Fibroblast of lung (primary cell): ENCODE measurements at regions not wholly inside any gene's neighbourhood (a gene's known extent, or its start where the extent isn't known, plus 50 kb on each side); places are given as distances from the start of the nearest gene placed in this dataset.

Experiments used
- DNase-seq, 2 donors: peaks; one replicate each; pipeline versions ENCODE4 v3.0.0 to v3.0.0-alpha.2; 2010; ENCODE audit warnings: low read depth in 2 of 2
- H2AFZ ChIP-seq: 2 replicates; pipeline ENCODE4 v1.5.1; 2012; ENCODE audit warnings: low read length, control low read depth, inconsistent platforms
- H3K27ac ChIP-seq: 2 replicates; pipeline ENCODE4 v1.5.1; 2011; ENCODE audit warnings: low read length, control low read depth; ENCODE audit not compliant: insufficient read depth
- H3K27me3 ChIP-seq: 2 replicates; pipeline ENCODE4 v1.5.1; 2011; ENCODE audit warnings: mild to moderate bottlenecking, low read length; ENCODE audit not compliant: control insufficient read depth, insufficient read depth
- H3K36me3 ChIP-seq: 2 replicates; pipeline ENCODE4 v1.5.1; 2011; ENCODE audit warnings: low read length; ENCODE audit not compliant: control insufficient read depth, insufficient read depth
- H3K4me1 ChIP-seq: 2 replicates; pipeline ENCODE4 v1.5.1; 2011; ENCODE audit warnings: low read length; ENCODE audit not compliant: control insufficient read depth, insufficient read depth; ENCODE audit errors: extremely low read depth
- H3K4me2 ChIP-seq: 2 replicates; pipeline ENCODE4 v1.5.1; 2011; ENCODE audit warnings: low read length, control low read depth; ENCODE audit not compliant: insufficient read depth; ENCODE audit errors: extremely low read depth
- H3K4me3 ChIP-seq, 4 experiments: fragments of 200-600 bp in 1 of 4; sonication (generic) in 1 of 4; replicated peaks in 1 of 4; 2 replicates each; pipeline ENCODE4 v1.5.1; 2011 to 2016; ENCODE audit warnings: low read length in 4 of 4, low read depth in 3 of 4, mild to moderate bottlenecking in 3 of 4, control low read depth in 2 of 4, inconsistent platforms in 1 of 4, mixed read lengths in 1 of 4; ENCODE audit not compliant: insufficient read depth in 1 of 4; ENCODE audit errors: control extremely low read depth in 1 of 4
- H3K79me2 ChIP-seq: 2 replicates; pipeline ENCODE4 v1.5.1; 2012; ENCODE audit warnings: mild to moderate bottlenecking, low read length, inconsistent platforms; ENCODE audit not compliant: control insufficient read depth, insufficient read depth
- H3K9ac ChIP-seq: 2 replicates; pipeline ENCODE4 v1.5.1; 2011; ENCODE audit warnings: mild to moderate bottlenecking, low read length, control low read depth; ENCODE audit not compliant: insufficient read depth
- H3K9me3 ChIP-seq: 2 replicates; pipeline ENCODE4 v1.5.1; 2012; ENCODE audit warnings: low read depth, low read length; ENCODE audit not compliant: control insufficient read depth, insufficient read depth
- H4K20me1 ChIP-seq: 2 replicates; pipeline ENCODE4 v1.5.1; 2011; ENCODE audit warnings: low read length; ENCODE audit not compliant: control insufficient read depth, insufficient read depth; ENCODE audit errors: extremely low read depth
- CTCF ChIP-seq, 2 donors: IDR thresholded peaks in 1 of 2; conservative IDR thresholded peaks in 1 of 2; 1 replicate in 1 of 2; 2 replicates in 1 of 2; pipeline ENCODE4 v1.5.1; 2011 to 2012; ENCODE audit warnings: low read length in 2 of 2, control low read depth in 1 of 2, inconsistent platforms in 1 of 2, low read depth in 1 of 2, mild to moderate bottlenecking in 1 of 2
- EZH2 ChIP-seq: IDR thresholded peaks from 2 replicates; pipeline ENCODE4 v1.5.1; 2012; ENCODE audit warnings: low read length, control low read depth, mild to moderate bottlenecking; ENCODE audit errors: missing control alignments

GRCh38 chr5:143970159-143970558 is 158.2 kb downstream of the HMHB1 start:
- H3K4me3 ChIP-seq, result no peak overlapping the region
- TF ChIP-seq EZH2 (no peak), CTCF (conservative IDR thresholded peaks at IDR 0.05 in 1 of 2, IDR thresholded peaks at IDR 0.05 in 1 of 2; ENCODE audit: low read depth in 1 of 2, low read length in 2 of 2) (no peak)

GRCh38 chr5:143972068-143972467 is 160.1 kb downstream of the HMHB1 start:
- no peaks in the 10 kb centered on the region for H3K79me2 ChIP-seq
- H3K4me1 ChIP-seq, result peaks cover 2% of the 10 kb centered on the region
- no peak overlapping the region for H3K4me2 ChIP-seq
- DNase-seq, result no peak
- H3K36me3 ChIP-seq, result no peaks in the 10 kb centered on the region
- H3K9ac ChIP-seq, result no peak overlapping the region
- H3K4me3 ChIP-seq, result no peak overlapping the region
- TF ChIP-seq CTCF (conservative IDR thresholded peaks at IDR 0.05 in 1 of 2, IDR thresholded peaks at IDR 0.05 in 1 of 2; ENCODE audit: low read depth in 1 of 2, low read length in 2 of 2) (no peak), EZH2 (no peak)
- no peak overlapping the region for H3K27ac ChIP-seq
- no peaks in the 10 kb centered on the region for H4K20me1 ChIP-seq
- no peaks in the 10 kb centered on the region for H3K9me3 ChIP-seq
- no peaks in the 10 kb centered on the region for H3K27me3 ChIP-seq
- no peak overlapping the region for H2AFZ ChIP-seq

More at GRCh38 chr5:143970159-143970558, 158.2 kb downstream of the HMHB1 start:
- Histone ChIP-seq H3K36me3 (no peaks in the 10 kb centered on the region), H3K9me3 (no peaks in the 10 kb centered on the region), H3K27ac (no peak overlapping the region), H3K9ac (no peak overlapping the region), H2AFZ (no peak overlapping the region), H3K4me1 (peaks cover 2% of the 10 kb centered on the region), H3K27me3 (no peaks in the 10 kb centered on the region), H4K20me1 (no peaks in the 10 kb centered on the region), H3K4me2 (no peak overlapping the region), H3K79me2 (no peaks in the 10 kb centered on the region)
- no peak for DNase-seq

- Histone ChIP-seq H2AFZ (no peak overlapping the region), H4K20me1 (no peaks in the 10 kb centered on the region), H3K4me3 (no peak overlapping the region)
Observed at GRCh38 chr5:143976055-143976454, 164.1 kb downstream of the HMHB1 start.

More at GRCh38 chr5:143976055-143976454, 164.1 kb downstream of the HMHB1 start:
- no peak overlapping the region for H3K9ac ChIP-seq
- TF ChIP-seq EZH2, result no peak
- TF ChIP-seq CTCF (conservative IDR thresholded peaks at IDR 0.05 in 1 of 2, IDR thresholded peaks at IDR 0.05 in 1 of 2; ENCODE audit: low read depth in 1 of 2, low read length in 2 of 2), result no peak
- H3K27ac ChIP-seq, result no peak overlapping the region
- DNase-seq, result peak in 1 of 2 donors; percentile 34
- H3K36me3 ChIP-seq, result no peaks in the 10 kb centered on the region
- H3K9me3 ChIP-seq, result no peaks in the 10 kb centered on the region
- H3K4me1 ChIP-seq, result no peaks in the 10 kb centered on the region
- no peaks in the 10 kb centered on the region for H3K79me2 ChIP-seq
- H3K4me2 ChIP-seq, result no peak overlapping the region
- no peaks in the 10 kb centered on the region for H3K27me3 ChIP-seq
